Uterus (tissue), 2 donors: ENCODE measurements at regions not wholly inside any gene's neighbourhood (a gene's known extent, or its start where the extent isn't known, plus 50 kb on each side); places are given as distances from the start of the nearest gene placed in this dataset.

ENCODE experiments used
- CTCF ChIP-seq, 4 experiments: fragments of 200-600 bp in 2 of 4; fragments of 450-650 bp in 2 of 4; sonication (generic) in 2 of 4; IDR thresholded peaks; one replicate each; pipeline ENCODE4 v1.5.1; 2016 to 2019; ENCODE audit warnings: antibody characterized with exemption in 4 of 4, mild to moderate bottlenecking in 2 of 4, moderate library complexity in 1 of 4
- POLR2A ChIP-seq, 2 donors: fragments of 450-650 bp; IDR thresholded peaks; one replicate each; pipeline ENCODE4 v1.6.1; 2016; ENCODE audit warnings: antibody characterized with exemption in 2 of 2, mild to moderate bottlenecking in 1 of 2, moderate library complexity in 1 of 2

- TF ChIP-seq CTCF (IDR thresholded peaks at IDR 0.05) (no peak), POLR2A (IDR thresholded peaks at IDR 0.05) (no peak)
These were observed 59.3 kb upstream of the SLC2A13 start for GRCh38 chr12:40165179-40165578.
